NCI-H460 (cell line): ENCODE measurements at regions not wholly inside any gene's neighbourhood (a gene's known extent, or its start where the extent isn't known, plus 50 kb on each side); places are given as distances from the start of the nearest gene placed in this dataset.

Experiments
- DNase-seq: peaks from one replicate; pipeline ENCODE4 v3.0.0-alpha.2; 2016; ENCODE audit warnings: low read depth; ENCODE audit errors: extremely low read depth

DNA sequence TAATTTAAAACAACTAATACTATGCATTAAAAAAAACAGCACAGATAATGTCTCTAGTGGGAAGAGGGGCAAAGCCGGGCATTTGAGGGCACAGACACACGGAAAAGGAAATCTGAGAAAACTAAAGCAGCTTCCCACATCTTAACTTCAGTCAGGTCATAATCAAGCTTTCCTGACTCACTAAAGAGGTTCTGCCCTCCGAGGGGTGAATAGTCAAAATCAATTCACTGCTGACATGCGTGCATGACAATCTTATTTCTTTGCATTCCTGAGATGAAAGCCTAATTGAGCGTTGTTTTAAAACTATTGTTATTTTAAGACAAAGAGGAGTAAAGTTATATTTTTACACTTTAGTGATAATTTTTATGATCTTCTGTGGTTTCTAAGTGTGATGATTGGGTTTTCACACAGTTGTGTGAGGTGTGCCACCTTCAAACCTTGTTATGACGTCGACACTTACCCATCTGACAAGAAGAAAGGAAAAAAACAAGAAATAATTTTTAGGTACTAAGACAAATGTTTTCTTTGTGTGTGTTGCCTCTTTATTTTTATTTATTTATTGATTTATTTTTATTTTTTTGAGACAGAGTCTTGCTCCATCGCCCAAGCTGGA is 90.9 kb downstream of the GATA6 start:
- DNase-seq: no peak

DNA sequence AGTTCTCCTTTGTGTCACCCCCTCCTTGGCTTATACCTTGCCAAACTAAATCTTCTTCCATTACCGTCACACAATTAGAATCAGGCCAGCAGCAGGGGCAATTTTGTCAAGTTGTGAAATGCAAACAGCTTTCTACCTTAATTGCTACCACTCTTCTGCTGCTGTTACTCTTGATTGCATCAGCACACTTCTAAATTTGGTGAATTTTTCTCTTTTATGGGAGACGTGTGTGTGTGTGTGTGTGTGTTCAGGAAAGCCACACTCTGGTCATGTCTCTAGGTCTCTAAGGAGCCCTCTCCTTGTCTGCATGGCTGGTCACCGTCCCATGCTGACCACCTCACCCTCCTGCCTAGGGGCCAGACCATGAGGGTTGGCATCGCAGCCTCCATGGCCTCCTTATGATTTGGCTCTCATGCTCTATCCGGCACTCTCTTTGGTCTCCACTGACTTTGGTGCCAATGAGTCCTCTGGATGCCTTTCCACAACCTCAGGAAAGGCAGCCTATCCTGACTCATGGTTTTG is 87.7 kb downstream of the GATA6 start:
- DNase-seq: no peak

DNA sequence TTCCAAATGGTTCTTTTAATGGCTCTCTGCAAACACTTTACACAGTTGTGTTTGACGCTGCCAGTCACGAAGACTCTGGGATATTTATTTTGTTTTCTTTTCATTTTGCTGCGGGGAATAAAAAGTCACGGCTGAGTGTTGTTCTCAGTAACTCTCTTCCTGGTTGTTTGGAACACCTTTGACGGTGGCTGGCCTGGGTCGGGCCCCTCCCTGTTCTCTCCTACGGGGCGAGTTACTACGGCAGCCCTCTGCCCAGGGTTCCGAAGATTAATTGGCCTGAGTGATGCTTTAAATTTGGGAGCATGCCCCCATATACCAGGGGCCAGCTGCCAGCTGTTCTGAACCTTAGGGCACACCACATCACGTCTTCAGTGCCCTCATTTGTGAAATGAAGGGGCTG is 84.7 kb downstream of the GATA6 start:
- no peak for DNase-seq

DNA sequence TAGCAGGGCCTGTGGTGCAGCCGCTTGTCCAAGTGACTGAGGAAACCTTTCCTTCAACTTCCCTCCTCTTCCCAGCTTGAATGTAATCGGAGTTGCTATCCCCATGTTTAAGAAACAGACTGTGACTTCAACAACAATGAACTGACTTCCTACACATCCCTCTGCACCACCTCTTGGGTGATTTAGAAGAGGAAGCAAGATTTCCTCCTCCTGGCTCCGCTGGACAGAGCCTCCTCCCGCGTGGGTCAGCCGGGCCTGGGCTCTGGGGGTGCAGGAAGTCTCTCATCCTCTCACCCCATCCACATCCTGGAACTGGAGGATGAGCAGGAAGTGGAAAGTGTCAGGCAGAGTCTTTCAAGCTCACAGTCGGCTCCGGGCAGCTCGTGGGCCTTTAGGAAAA is 84.3 kb downstream of the GATA6 start:
- DNase-seq: no peak

DNA sequence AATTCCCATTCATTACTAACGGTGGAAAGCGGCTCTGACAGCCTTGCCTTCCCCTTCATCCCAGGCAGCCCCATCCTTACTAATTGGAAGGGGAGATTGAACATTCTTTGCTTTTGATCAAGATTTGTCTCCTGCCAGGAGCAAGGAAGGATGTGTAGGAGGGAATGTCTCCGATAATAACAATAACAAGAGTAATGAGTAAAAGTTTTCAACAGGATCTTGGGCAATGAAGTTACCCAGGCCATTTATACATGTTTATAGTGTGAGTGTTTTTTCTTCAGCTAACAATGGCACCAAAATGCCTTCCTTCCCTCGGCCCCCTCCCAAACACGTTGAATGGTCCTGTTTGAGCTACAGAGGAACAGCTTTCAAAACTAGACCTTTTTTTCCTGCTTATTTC is 83.8 kb downstream of the GATA6 start:
- DNase-seq: no peak
